ENCODE measurements at regions not wholly inside any gene's neighbourhood (a gene's known extent, or its start where the extent isn't known, plus 50 kb on each side); places are given as distances from the start of the nearest gene placed in this dataset. TPM values are rescaled to one million over a fixed set of nuclear protein-coding genes. Genes with fewer than 3 reads are reported as not detected.

GRCh38 chr11:70952191-70952590 lies 300.2 kb downstream of the SHANK2 start:
- H3K4me1 ChIP-seq (ENCODE audit: low read length): no peaks in the 10 kb centered on the region
- no peak for DNase-seq
- H3K4me2 ChIP-seq (ENCODE audit: low read depth, low read length, poor library complexity, severe bottlenecking): no peak overlapping the region

DNA sequence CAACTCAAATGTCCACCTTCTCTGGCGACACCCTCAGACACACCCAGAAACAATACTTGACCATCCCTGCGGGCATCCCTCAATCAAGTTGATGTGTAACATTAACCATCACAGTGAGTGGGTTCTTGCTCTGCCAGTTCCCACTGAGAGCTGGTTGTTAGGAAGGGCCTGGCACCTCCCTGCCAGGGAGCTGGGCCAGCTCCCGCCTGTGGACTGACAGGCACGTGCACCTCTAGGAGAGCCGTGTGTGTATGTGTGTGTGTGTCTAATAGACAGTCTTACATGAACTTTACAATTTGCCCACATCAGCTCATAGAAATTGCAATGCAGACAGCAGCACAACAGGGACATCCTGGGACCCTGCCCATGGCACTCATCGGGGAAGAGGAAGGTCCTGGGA lies 298.7 kb downstream of the SHANK2 start:
- H3K79me2 ChIP-seq (ENCODE audit: low read length): no peaks in the 10 kb centered on the region
- no peaks in the 10 kb centered on the region; the same call in 1 of the 2 replicates for H3K9me3 ChIP-seq (ENCODE audit: low read length)
- H3K4me3 ChIP-seq (ENCODE audit: low read length): no peak overlapping the region
- H3K36me3 ChIP-seq (ENCODE audit: insufficient read depth, low read length): no peaks in the 10 kb centered on the region
- H3K4me1 ChIP-seq (ENCODE audit: low read length): no peaks in the 10 kb centered on the region
- no peak overlapping the region for H3K27ac ChIP-seq (ENCODE audit: low read length)
- no peak overlapping the region for H3K9ac ChIP-seq (ENCODE audit: low read length)
- DNase-seq: no peak
- no peaks in the 10 kb centered on the region for H4K20me1 ChIP-seq (ENCODE audit: insufficient read depth, low read depth, low read length)
- no peak overlapping the region for H3K4me2 ChIP-seq (ENCODE audit: low read depth, low read length, poor library complexity, severe bottlenecking)
- no peaks in the 10 kb centered on the region for H3K9me2 ChIP-seq (replicated peaks; ENCODE audit: insufficient read depth, low read length)
- H2AFZ ChIP-seq (ENCODE audit: low read length): no peak overlapping the region
- H3K27me3 ChIP-seq (ENCODE audit: low read length): no peaks in the 10 kb centered on the region

More at GRCh38 chr11:70952191-70952590, 300.2 kb downstream of the SHANK2 start:
- no peaks in the 10 kb centered on the region for H4K20me1 ChIP-seq (ENCODE audit: insufficient read depth, low read depth, low read length)
- H3K9me2 ChIP-seq (replicated peaks; ENCODE audit: insufficient read depth, low read length): no peaks in the 10 kb centered on the region
- H3K9ac ChIP-seq (ENCODE audit: low read length): no peak overlapping the region
- H2AFZ ChIP-seq (ENCODE audit: low read length): no peak overlapping the region
- no peaks in the 10 kb centered on the region; the same call in 1 of the 2 replicates for H3K9me3 ChIP-seq (ENCODE audit: low read length)
- H3K79me2 ChIP-seq (ENCODE audit: low read length): no peaks in the 10 kb centered on the region
- H3K27me3 ChIP-seq (ENCODE audit: low read length): no peaks in the 10 kb centered on the region
- no peak overlapping the region for H3K4me3 ChIP-seq (ENCODE audit: low read length)
- no peak overlapping the region for H3K27ac ChIP-seq (ENCODE audit: low read length)
- H3K36me3 ChIP-seq (ENCODE audit: insufficient read depth, low read length): no peaks in the 10 kb centered on the region

- no peaks in the 10 kb centered on the region for H3K36me3 ChIP-seq (ENCODE audit: insufficient read depth, low read length)
- H3K9me2 ChIP-seq (replicated peaks; ENCODE audit: insufficient read depth, low read length): no peaks in the 10 kb centered on the region
- H3K9me3 ChIP-seq (ENCODE audit: low read length): no peaks in the 10 kb centered on the region; the same call in 1 of the 2 replicates
- H3K79me2 ChIP-seq (ENCODE audit: low read length): no peaks in the 10 kb centered on the region
- H3K4me2 ChIP-seq (ENCODE audit: low read depth, low read length, poor library complexity, severe bottlenecking): no peak overlapping the region
- no peak overlapping the region for H3K9ac ChIP-seq (ENCODE audit: low read length)
- no peak overlapping the region for H3K27ac ChIP-seq (ENCODE audit: low read length)
- H3K4me1 ChIP-seq (ENCODE audit: low read length): no peaks in the 10 kb centered on the region
- no peak overlapping the region for H2AFZ ChIP-seq (ENCODE audit: low read length)
- no peaks in the 10 kb centered on the region for H3K27me3 ChIP-seq (ENCODE audit: low read length)
- no peaks in the 10 kb centered on the region for H4K20me1 ChIP-seq (ENCODE audit: insufficient read depth, low read depth, low read length)
- H3K4me3 ChIP-seq (ENCODE audit: low read length): no peak overlapping the region
- DNase-seq: no peak
Measured at GRCh38 chr11:70954471-70954870, 297.9 kb downstream of the SHANK2 start.

Small RNA genes lying in the stretch of these regions (small RNA-seq; reads per million reads assigned to genes)
- not detected for gene MIR3664
- gene RF00019: not detected

Data from Karpas-422 (cell line).